ENCODE measurements at regions not wholly inside any gene's neighbourhood (a gene's known extent, or its start where the extent isn't known, plus 50 kb on each side); places are given as distances from the start of the nearest gene placed in this dataset.

GRCh38 chr5:107303171-107303968 is 367.4 kb downstream of the EFNA5 start:
- Mint-ChIP-seq H3K27me3 (ENCODE audit: insufficient read depth, unreplicated experiment) (no peaks in the 10 kb centered on the region), H3K4me1 (ENCODE audit: insufficient read depth, unreplicated experiment) (no peaks in the 10 kb centered on the region), H3K9me3 (ENCODE audit: unreplicated experiment) (no peaks in the 10 kb centered on the region), H3K27ac (ENCODE audit: low read depth, unreplicated experiment) (no peak overlapping the region), H3K4me3 (ENCODE audit: unreplicated experiment) (no peak overlapping the region), H3K36me3 (ENCODE audit: insufficient read depth, unreplicated experiment) (no peaks in the 10 kb centered on the region)
- DNase-seq (ENCODE audit: unreplicated experiment), result no peak
- no TSS peak for BruUV-seq (replicated peaks)
- POLR2A ChIA-PET, result no interaction called here
- CTCF ChIA-PET, result interaction anchor here (0.6 to 0.7 kb wide), 2 partner anchors 55 to 1374 kb away, joined by 3 read pairs; no protein-coding TSS in a partner anchor
- no peak for TF ChIP-seq CTCF (IDR thresholded peaks at IDR 0.05; ENCODE audit: unreplicated experiment)
- intact Hi-C loops (cut with micrococcal nuclease), result no loop called here

- POLR2A ChIA-PET, result no interaction called here
- Mint-ChIP-seq H3K9me3 (ENCODE audit: unreplicated experiment) (no peaks in the 10 kb centered on the region), H3K36me3 (ENCODE audit: insufficient read depth, unreplicated experiment) (no peaks in the 10 kb centered on the region), H3K4me1 (ENCODE audit: insufficient read depth, unreplicated experiment) (no peaks in the 10 kb centered on the region), H3K27ac (ENCODE audit: low read depth, unreplicated experiment) (no peak overlapping the region), H3K4me3 (ENCODE audit: unreplicated experiment) (no peak overlapping the region), H3K27me3 (ENCODE audit: insufficient read depth, unreplicated experiment) (no peaks in the 10 kb centered on the region)
- TF ChIP-seq CTCF (IDR thresholded peaks at IDR 0.05; ENCODE audit: unreplicated experiment), result no peak
- BruUV-seq (replicated peaks), result no TSS peak
- no peak for DNase-seq (ENCODE audit: unreplicated experiment)
- CTCF ChIA-PET, result no interaction called here
- intact Hi-C loops (cut with micrococcal nuclease), result no loop called here
These were observed 368.3 kb downstream of the EFNA5 start for GRCh38 chr5:107302441-107302840.

- no peak for TF ChIP-seq CTCF (IDR thresholded peaks at IDR 0.05; ENCODE audit: unreplicated experiment)
- H3K36me3 Mint-ChIP-seq (ENCODE audit: insufficient read depth, unreplicated experiment), result no peaks in the 10 kb centered on the region
- no peak for DNase-seq (ENCODE audit: unreplicated experiment)
- CTCF ChIA-PET, result no interaction called here
- intact Hi-C loops (cut with micrococcal nuclease), result no loop called here
- no peak overlapping the region for H3K4me3 Mint-ChIP-seq (ENCODE audit: unreplicated experiment)
- no peaks in the 10 kb centered on the region for H3K27me3 Mint-ChIP-seq (ENCODE audit: insufficient read depth, unreplicated experiment)
- H3K9me3 Mint-ChIP-seq (ENCODE audit: unreplicated experiment), result no peaks in the 10 kb centered on the region
- H3K27ac Mint-ChIP-seq (ENCODE audit: low read depth, unreplicated experiment), result no peak overlapping the region
- H3K4me1 Mint-ChIP-seq (ENCODE audit: insufficient read depth, unreplicated experiment), result no peaks in the 10 kb centered on the region
- POLR2A ChIA-PET, result no interaction called here
- BruUV-seq (replicated peaks), result no TSS peak
These were observed 368.7 kb downstream of the EFNA5 start for GRCh38 chr5:107301999-107302398.

DNA sequence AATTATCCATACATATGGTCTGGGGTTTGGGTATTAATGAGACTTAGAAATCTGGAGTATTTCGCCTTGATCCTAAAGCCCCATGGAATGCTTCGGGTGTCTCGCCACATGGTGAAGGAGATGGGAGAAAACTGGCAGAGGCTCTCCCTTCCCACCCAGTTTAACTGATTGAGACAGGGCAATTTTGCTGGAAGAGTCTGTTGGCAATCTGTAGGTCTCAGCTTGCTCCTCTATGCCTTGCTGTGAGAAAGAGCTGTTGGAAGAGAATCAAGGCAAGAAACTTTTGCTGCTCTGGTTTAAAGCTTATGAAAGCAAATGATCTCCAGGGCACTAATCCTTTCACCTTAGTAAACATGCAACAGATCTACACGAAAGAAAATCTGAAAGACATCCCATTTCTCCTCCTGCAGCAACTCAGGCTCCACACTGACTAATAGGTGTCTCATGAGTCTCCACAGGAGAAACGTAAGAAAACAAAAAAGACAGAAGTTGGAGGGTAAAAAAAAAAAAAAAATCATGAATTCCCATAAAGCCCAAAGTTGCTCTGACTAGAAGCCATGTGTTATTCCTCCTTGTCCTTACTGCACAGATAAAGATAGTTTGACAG is 369.9 kb downstream of the EFNA5 start:
- no peak for TF ChIP-seq CTCF (IDR thresholded peaks at IDR 0.05; ENCODE audit: unreplicated experiment)
- intact Hi-C loops (cut with micrococcal nuclease), result no loop called here
- H3K4me1 Mint-ChIP-seq (ENCODE audit: insufficient read depth, unreplicated experiment), result no peaks in the 10 kb centered on the region
- ChIA-PET POLR2A (no interaction called here), CTCF (no interaction called here)
- no peak overlapping the region for H3K4me3 Mint-ChIP-seq (ENCODE audit: unreplicated experiment)
- BruUV-seq (replicated peaks), result no TSS peak
- no peaks in the 10 kb centered on the region for H3K9me3 Mint-ChIP-seq (ENCODE audit: unreplicated experiment)
- no peaks in the 10 kb centered on the region for H3K27me3 Mint-ChIP-seq (ENCODE audit: insufficient read depth, unreplicated experiment)
- no peaks in the 10 kb centered on the region for H3K36me3 Mint-ChIP-seq (ENCODE audit: insufficient read depth, unreplicated experiment)
- DNase-seq (ENCODE audit: unreplicated experiment), result no peak
- no peak overlapping the region for H3K27ac Mint-ChIP-seq (ENCODE audit: low read depth, unreplicated experiment)

All from MCF 10A (cell line).